Astrocyte (in vitro differentiated cells and primary cell): ENCODE measurements at regions not wholly inside any gene's neighbourhood (a gene's known extent, or its start where the extent isn't known, plus 50 kb on each side); places are given as distances from the start of the nearest gene placed in this dataset.

ENCODE experiments used
- DNase-seq: peaks from one replicate; pipeline ENCODE4 v3.0.0-alpha.2; 2010; ENCODE audit warnings: low read depth
- FAIRE-seq: peaks from 2 replicates; lab custom pipeline; 2011; peaks lifted over from hg19 to GRCh38; lab: Jason Lieb, UNC
- H2AFZ ChIP-seq: 2 replicates; pipeline ENCODE4 v1.6.0; 2012; ENCODE audit warnings: low read depth, low read length, inconsistent platforms
- H3K27ac ChIP-seq: 2 replicates; pipeline ENCODE4 v1.5.1; 2011; ENCODE audit warnings: low read depth, low read length, inconsistent platforms
- H3K27me3 ChIP-seq: 2 replicates; pipeline ENCODE4 v1.6.0; 2011; ENCODE audit warnings: low read length, inconsistent platforms; ENCODE audit not compliant: insufficient read depth
- H3K36me3 ChIP-seq: 2 replicates; pipeline ENCODE4 v1.5.1; 2011; ENCODE audit warnings: low read length, inconsistent platforms; ENCODE audit not compliant: insufficient read depth
- H3K4me1 ChIP-seq: 2 replicates; pipeline ENCODE4 v1.5.1; 2011; ENCODE audit warnings: low read length, inconsistent platforms; ENCODE audit not compliant: insufficient read depth
- H3K4me2 ChIP-seq: 2 replicates; pipeline ENCODE4 v1.6.0; 2012; ENCODE audit warnings: low read length, inconsistent platforms
- H3K4me3 ChIP-seq: 2 replicates; pipeline ENCODE4 v1.5.1; 2011; ENCODE audit warnings: low read depth, mild to moderate bottlenecking, low read length, inconsistent platforms; ENCODE audit not compliant: insufficient read depth
- H3K79me2 ChIP-seq: 2 replicates; pipeline ENCODE4 v1.6.0; 2012; ENCODE audit warnings: mild to moderate bottlenecking, low read length, inconsistent platforms; ENCODE audit not compliant: insufficient read depth
- H3K9ac ChIP-seq: 2 replicates; pipeline ENCODE4 v1.6.0; 2012; ENCODE audit warnings: mild to moderate bottlenecking, low read length, inconsistent platforms
- H3K9me3 ChIP-seq: 2 replicates; pipeline ENCODE4 v1.5.1; 2012; ENCODE audit warnings: low read depth, mild to moderate bottlenecking, low read length, inconsistent platforms; ENCODE audit not compliant: insufficient read depth
- H4K20me1 ChIP-seq: 2 replicates; pipeline ENCODE4 v1.6.0; 2012; ENCODE audit warnings: low read length, inconsistent platforms; ENCODE audit not compliant: insufficient read depth
- H3K27ac Mint-ChIP-seq: one replicate; pipeline ENCODE4 v1.8.0; 2021; ENCODE audit warnings: mild to moderate bottlenecking, mixed read lengths; ENCODE audit not compliant: unreplicated experiment
- H3K27me3 Mint-ChIP-seq: one replicate; pipeline ENCODE4 v1.8.0; 2021; ENCODE audit warnings: low read depth, mixed read lengths; ENCODE audit not compliant: unreplicated experiment
- H3K36me3 Mint-ChIP-seq: one replicate; pipeline ENCODE4 v1.8.0; 2021; ENCODE audit warnings: low read depth, mixed read lengths; ENCODE audit not compliant: unreplicated experiment
- H3K4me1 Mint-ChIP-seq: one replicate; pipeline ENCODE4 v1.8.0; 2021; ENCODE audit warnings: low read depth, mixed read lengths; ENCODE audit not compliant: unreplicated experiment
- H3K4me3 Mint-ChIP-seq: one replicate; pipeline ENCODE4 v1.8.0; 2021; ENCODE audit warnings: mild to moderate bottlenecking, moderate library complexity, mixed read lengths; ENCODE audit not compliant: unreplicated experiment
- H3K9me3 Mint-ChIP-seq: one replicate; pipeline ENCODE4 v1.8.0; 2021; ENCODE audit warnings: mild to moderate bottlenecking, mixed read lengths; ENCODE audit not compliant: unreplicated experiment
- EZH2 ChIP-seq: IDR thresholded peaks from 2 replicates; pipeline ENCODE4 v1.6.1; 2012; ENCODE audit warnings: mild to moderate bottlenecking, low read length, inconsistent platforms; ENCODE audit not compliant: insufficient read depth
- TF ChIP-seq, protein P1 (sequence below): IDR thresholded peaks from 2 replicates; pipeline ENCODE4 v1.5.1; 2011; ENCODE audit warnings: low read depth, mild to moderate bottlenecking, inconsistent platforms, low read length, moderate library complexity; ENCODE audit not compliant: insufficient read depth

DNA sequence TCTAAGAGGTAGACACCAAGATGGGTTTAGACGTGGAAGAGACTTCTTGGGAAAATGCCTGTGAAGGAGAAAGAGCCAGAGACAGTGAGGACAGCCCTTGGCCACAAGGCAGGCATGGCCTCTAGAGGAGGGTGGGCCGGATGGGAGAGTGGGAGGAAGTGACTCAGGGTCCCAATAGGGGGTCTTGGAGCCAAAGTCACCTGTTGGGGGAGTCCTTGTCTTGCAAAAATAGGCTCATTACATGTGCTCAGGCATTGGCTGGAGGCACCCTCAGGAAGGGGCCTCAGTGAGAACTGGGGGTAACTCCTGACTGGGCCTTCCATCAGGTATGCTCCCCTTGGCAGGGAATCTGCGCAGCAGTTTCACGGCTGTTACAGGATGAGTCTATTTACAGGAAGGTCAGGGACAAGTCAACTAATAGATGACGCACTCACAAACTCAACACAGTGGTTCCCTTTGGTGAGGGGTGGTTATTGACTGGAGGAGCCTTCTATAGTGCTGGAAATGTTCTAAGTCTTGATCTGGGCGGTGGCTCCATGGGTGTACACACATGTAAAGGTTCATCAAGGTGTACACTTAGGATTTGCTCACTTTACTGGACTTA is 259.6 kb downstream of the XXYLT1 start:
- H3K4me3 Mint-ChIP-seq, result no peak overlapping the region
- H3K4me1 ChIP-seq, result no peaks in the 10 kb centered on the region
- H3K27ac ChIP-seq, result no peak overlapping the region
- H3K27ac Mint-ChIP-seq, result no peak overlapping the region
- H3K36me3 ChIP-seq, result no peaks in the 10 kb centered on the region
- H3K4me2 ChIP-seq, result no peak overlapping the region
- H3K9me3 Mint-ChIP-seq, result peaks cover 19% of the 10 kb centered on the region
- no peaks in the 10 kb centered on the region for H4K20me1 ChIP-seq
- H3K27me3 Mint-ChIP-seq, result peaks cover 79% of the 10 kb centered on the region
- no peak overlapping the region for H2AFZ ChIP-seq
- H3K9me3 ChIP-seq, result no peaks in the 10 kb centered on the region
- no peak overlapping the region for H3K4me3 ChIP-seq
- no peak for FAIRE-seq
- H3K4me1 Mint-ChIP-seq, result peaks cover 8% of the 10 kb centered on the region
- peaks cover 16% of the 10 kb centered on the region for H3K27me3 ChIP-seq
- no peak for DNase-seq
- H3K36me3 Mint-ChIP-seq, result no peaks in the 10 kb centered on the region
- TF ChIP-seq EZH2, result no peak
- TF ChIP-seq, protein P1, sequence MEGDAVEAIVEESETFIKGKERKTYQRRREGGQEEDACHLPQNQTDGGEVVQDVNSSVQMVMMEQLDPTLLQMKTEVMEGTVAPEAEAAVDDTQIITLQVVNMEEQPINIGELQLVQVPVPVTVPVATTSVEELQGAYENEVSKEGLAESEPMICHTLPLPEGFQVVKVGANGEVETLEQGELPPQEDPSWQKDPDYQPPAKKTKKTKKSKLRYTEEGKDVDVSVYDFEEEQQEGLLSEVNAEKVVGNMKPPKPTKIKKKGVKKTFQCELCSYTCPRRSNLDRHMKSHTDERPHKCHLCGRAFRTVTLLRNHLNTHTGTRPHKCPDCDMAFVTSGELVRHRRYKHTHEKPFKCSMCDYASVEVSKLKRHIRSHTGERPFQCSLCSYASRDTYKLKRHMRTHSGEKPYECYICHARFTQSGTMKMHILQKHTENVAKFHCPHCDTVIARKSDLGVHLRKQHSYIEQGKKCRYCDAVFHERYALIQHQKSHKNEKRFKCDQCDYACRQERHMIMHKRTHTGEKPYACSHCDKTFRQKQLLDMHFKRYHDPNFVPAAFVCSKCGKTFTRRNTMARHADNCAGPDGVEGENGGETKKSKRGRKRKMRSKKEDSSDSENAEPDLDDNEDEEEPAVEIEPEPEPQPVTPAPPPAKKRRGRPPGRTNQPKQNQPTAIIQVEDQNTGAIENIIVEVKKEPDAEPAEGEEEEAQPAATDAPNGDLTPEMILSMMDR, result no peak
- H3K9ac ChIP-seq, result no peak overlapping the region
- H3K79me2 ChIP-seq, result no peaks in the 10 kb centered on the region

DNA sequence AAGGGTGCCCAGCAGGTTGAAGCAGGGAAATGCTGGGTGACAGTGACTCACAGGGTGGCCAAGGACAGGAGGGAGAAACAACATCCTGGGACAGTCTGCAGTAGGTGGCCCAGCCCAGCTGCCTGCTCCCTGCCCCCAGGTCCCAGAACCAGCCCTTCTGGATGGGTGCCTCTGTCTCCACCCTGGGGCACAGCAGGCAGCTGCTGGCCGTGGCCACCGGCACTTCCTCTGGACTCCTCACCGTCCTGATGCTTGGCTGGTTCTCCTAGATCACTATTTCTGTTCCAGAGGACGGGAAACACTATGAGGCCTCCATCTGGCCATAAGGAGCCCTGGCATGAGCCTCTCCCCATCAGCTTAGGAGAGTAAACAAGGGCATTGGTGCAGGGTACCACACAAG is 258.9 kb downstream of the XXYLT1 start:
- Mint-ChIP-seq H3K4me1 (peaks cover 8% of the 10 kb centered on the region), H3K9me3 (peaks cover 19% of the 10 kb centered on the region), H3K27ac (no peak overlapping the region), H3K36me3 (no peaks in the 10 kb centered on the region), H3K4me3 (no peak overlapping the region), H3K27me3 (peaks cover 80% of the 10 kb centered on the region)
- Histone ChIP-seq H3K9me3 (no peaks in the 10 kb centered on the region), H3K27ac (no peak overlapping the region), H3K36me3 (no peaks in the 10 kb centered on the region), H3K27me3 (peaks cover 11% of the 10 kb centered on the region), H3K4me2 (no peak overlapping the region), H3K79me2 (no peaks in the 10 kb centered on the region), H3K4me1 (no peaks in the 10 kb centered on the region), H2AFZ (no peak overlapping the region), H4K20me1 (no peaks in the 10 kb centered on the region), H3K4me3 (no peak overlapping the region), H3K9ac (no peak overlapping the region)
- no peak for DNase-seq
- FAIRE-seq, result no peak
- no peak for TF ChIP-seq EZH2
- TF ChIP-seq, protein P1, result no peak

DNA sequence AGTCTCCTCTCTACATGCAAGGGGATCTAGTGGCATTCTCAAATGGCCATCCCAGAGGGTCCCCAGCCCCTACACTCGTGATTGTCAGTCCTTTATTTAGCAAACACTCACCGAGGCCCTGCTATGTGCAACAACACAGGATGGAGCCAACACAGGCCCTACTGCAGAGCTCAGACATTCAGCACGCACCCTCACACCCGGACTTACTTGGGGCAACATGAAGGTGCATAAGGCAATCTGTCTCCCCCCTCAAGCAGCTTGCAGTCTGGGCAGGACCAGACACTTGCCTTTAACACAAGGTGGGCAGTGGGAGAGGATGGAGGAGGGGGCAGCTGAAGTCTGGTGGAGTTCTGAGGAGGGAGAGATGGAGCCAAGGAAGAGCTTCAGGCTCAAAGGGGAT is 258.4 kb downstream of the XXYLT1 start:
- DNase-seq (no peak), FAIRE-seq (no peak)
- Mint-ChIP-seq H3K4me1 (peaks cover 8% of the 10 kb centered on the region), H3K4me3 (no peak overlapping the region), H3K27me3 (peaks cover 79% of the 10 kb centered on the region), H3K9me3 (peaks cover 14% of the 10 kb centered on the region), H3K27ac (no peak overlapping the region), H3K36me3 (no peaks in the 10 kb centered on the region)
- H3K27ac ChIP-seq, result no peak overlapping the region
- no peak overlapping the region for H3K9ac ChIP-seq
- peaks cover 13% of the 10 kb centered on the region for H3K27me3 ChIP-seq
- no peaks in the 10 kb centered on the region for H3K79me2 ChIP-seq
- H4K20me1 ChIP-seq, result no peaks in the 10 kb centered on the region
- no peaks in the 10 kb centered on the region for H3K4me1 ChIP-seq
- no peak overlapping the region for H2AFZ ChIP-seq
- H3K4me2 ChIP-seq, result no peak overlapping the region
- TF ChIP-seq EZH2, result no peak
- TF ChIP-seq, protein P1, result no peak
- no peak overlapping the region for H3K4me3 ChIP-seq
- no peaks in the 10 kb centered on the region for H3K9me3 ChIP-seq
- no peaks in the 10 kb centered on the region for H3K36me3 ChIP-seq
